Right lobe of liver (tissue), 4 donors: ENCODE measurements at regions not wholly inside any gene's neighbourhood (a gene's known extent, or its start where the extent isn't known, plus 50 kb on each side); places are given as distances from the start of the nearest gene placed in this dataset.

ENCODE experiments used
- CTCF ChIP-seq, 4 donors: fragments of 200-600 bp in 3 of 4; fragments of 450-650 bp in 1 of 4; IDR thresholded peaks; one replicate each; pipeline versions ENCODE4 v1.5.1 to v1.8.0; 2016 to 2022; ENCODE audit warnings: antibody characterized with exemption in 4 of 4, mild to moderate bottlenecking in 2 of 4
- POLR2A ChIP-seq: fragments of 450-650 bp; IDR thresholded peaks from one replicate; pipeline ENCODE4 v1.6.1; 2017; ENCODE audit warnings: antibody characterized with exemption, mild to moderate bottlenecking
- donor health status: DM: no; HTN: no; CAD: no.
- donor health status: DM: no; HTN: no; CAD: no.
- donor health status: DM: no; HTN: yes; CAD: no.

GRCh38 chr3:151955356-151955755 is 81.9 kb downstream of the SUCNR1 start:
- TF ChIP-seq POLR2A (no peak), CTCF (IDR thresholded peaks at IDR 0.05) (no peak)
